ENCODE measurements at regions not wholly inside any gene's neighbourhood (a gene's known extent, or its start where the extent isn't known, plus 50 kb on each side); places are given as distances from the start of the nearest gene placed in this dataset.
"Not testable (repeated sequence)": the region's sequence is repeated elsewhere in the genome, so short reads cannot be mapped to it uniquely, and the experiment has no call there.

DNA sequence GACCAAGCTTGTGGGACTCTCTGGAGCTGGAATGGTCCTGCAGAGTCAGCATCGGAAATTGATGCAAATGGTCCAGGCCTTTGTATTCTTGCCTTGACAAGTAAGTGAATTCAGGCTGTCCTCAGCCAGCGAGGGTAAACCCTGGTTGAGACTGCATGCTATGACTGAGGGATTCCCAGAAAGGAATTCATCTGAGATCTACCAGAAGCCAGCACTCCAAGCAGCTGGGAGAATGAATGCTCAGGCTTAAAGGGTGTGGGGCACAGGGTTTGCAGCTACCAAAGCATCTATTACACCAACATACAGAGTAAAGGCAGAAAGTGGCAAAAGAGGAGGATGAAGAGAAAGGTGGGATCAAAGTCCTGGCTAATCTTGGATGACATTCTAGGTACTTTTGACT lies 257.0 kb upstream of the LYPLAL1 start:
- Histone ChIP-seq H3K4me3 (ENCODE audit: low read length in 3 of 3) (no peak overlapping the region), H3K9me3 (ENCODE audit: control insufficient read depth in 3 of 3, low read length in 3 of 3) (no peaks in the 10 kb centered on the region), H3K27ac (ENCODE audit: low read depth, low read length) (no peak overlapping the region), H3K4me1 (ENCODE audit: control insufficient read depth in 3 of 3, insufficient read depth in 3 of 3, low read length in 3 of 3) (no peaks in the 10 kb centered on the region), H3K9ac (ENCODE audit: low read depth in 1 of 3, low read length in 3 of 3) (no peak overlapping the region), H3K27me3 (ENCODE audit: control insufficient read depth in 3 of 3, insufficient read depth in 3 of 3, low read length in 3 of 3) (no peaks in the 10 kb centered on the region), H3K36me3 (ENCODE audit: control insufficient read depth in 3 of 3, insufficient read depth in 3 of 3, low read length in 3 of 3) (no peaks in the 10 kb centered on the region)

DNA sequence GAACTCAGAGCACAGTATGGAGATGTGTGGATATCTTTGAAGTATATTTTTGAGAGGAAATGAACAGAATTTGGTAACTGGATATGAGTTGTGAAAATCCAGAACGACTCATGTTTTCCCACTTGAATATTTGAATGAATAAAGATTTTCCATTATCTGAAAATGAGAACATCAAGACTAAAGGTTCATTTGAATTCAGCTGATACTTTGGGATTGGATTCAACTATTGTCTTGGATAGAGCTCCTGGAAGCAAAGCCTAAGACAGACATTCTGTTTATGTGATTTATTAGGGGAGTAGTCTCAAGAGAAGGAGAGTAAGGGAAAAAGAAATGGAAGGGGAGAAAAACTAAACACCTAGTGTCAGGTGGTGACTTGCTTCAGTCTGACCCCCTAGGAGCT lies 256.0 kb upstream of the LYPLAL1 start:
- Histone ChIP-seq H3K4me1 (ENCODE audit: control insufficient read depth in 3 of 3, insufficient read depth in 3 of 3, low read length in 3 of 3) (no peaks in the 10 kb centered on the region), H3K27ac (ENCODE audit: low read depth, low read length) (no peak overlapping the region)

DNA sequence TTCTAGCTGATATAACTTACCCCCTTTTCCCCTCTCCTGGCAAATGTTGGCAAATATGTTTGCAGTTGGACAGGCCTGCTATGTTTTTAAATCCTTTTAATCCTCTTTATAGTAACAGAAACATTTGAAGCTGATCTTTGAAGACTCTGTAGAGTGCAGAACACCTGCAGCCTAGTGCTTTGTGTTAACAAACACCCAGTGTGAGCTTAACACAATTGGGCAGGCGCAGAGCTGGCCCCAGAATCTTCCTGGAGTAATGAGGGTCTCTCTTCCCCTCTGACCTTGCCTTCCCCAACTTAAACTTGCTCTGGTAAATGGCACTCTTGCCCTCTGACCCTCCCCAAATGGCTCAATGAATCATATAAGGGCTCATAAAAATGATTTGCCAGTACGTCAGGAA lies 247.9 kb upstream of the LYPLAL1 start:
- Histone ChIP-seq H3K4me3 (ENCODE audit: low read length in 3 of 3) (no peak overlapping the region), H3K9me3 (ENCODE audit: control insufficient read depth in 3 of 3, low read length in 3 of 3) (no peaks in the 10 kb centered on the region), H3K36me3 (ENCODE audit: control insufficient read depth in 3 of 3, insufficient read depth in 3 of 3, low read length in 3 of 3) (no peaks in the 10 kb centered on the region), H3K9ac (ENCODE audit: low read depth in 1 of 3, low read length in 3 of 3) (no peak overlapping the region), H3K4me1 (ENCODE audit: control insufficient read depth in 3 of 3, insufficient read depth in 3 of 3, low read length in 3 of 3) (no peaks in the 10 kb centered on the region), H3K27ac (ENCODE audit: low read depth, low read length) (no peak overlapping the region), H3K27me3 (ENCODE audit: control insufficient read depth in 3 of 3, insufficient read depth in 3 of 3, low read length in 3 of 3) (no peaks in the 10 kb centered on the region)

More for the DNA sequence above, 256.0 kb upstream of the LYPLAL1 start:
- H3K4me3 ChIP-seq (ENCODE audit: low read length in 3 of 3), result no peak overlapping the region
- H3K9ac ChIP-seq (ENCODE audit: low read depth in 1 of 3, low read length in 3 of 3), result no peak overlapping the region
- H3K36me3 ChIP-seq (ENCODE audit: control insufficient read depth in 3 of 3, insufficient read depth in 3 of 3, low read length in 3 of 3), result no peaks in the 10 kb centered on the region
- H3K27me3 ChIP-seq (ENCODE audit: control insufficient read depth in 3 of 3, insufficient read depth in 3 of 3, low read length in 3 of 3), result no peaks in the 10 kb centered on the region
- no peaks in the 10 kb centered on the region for H3K9me3 ChIP-seq (ENCODE audit: control insufficient read depth in 3 of 3, low read length in 3 of 3)

DNA sequence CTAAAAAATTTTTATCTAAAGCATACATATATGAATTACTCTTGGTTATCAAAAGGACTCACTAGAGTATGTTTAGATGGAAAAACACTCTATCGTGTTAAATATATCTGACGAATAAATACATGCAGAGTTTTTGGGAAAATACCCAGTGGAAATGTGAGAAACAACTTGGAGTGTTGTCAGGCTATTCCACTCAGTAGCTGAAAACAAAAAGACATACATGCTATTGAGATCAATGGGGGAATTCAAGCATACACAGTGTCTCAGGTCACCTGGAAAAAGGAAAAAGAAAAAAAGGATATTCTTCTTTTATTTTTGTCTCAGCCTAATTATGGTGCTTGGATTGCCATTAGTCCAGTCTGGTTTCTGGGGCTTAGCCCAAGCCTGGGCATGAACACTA lies 247.0 kb upstream of the LYPLAL1 start:
- no peak overlapping the region for H3K4me3 ChIP-seq (ENCODE audit: low read length in 3 of 3)
- no peaks in the 10 kb centered on the region for H3K4me1 ChIP-seq (ENCODE audit: control insufficient read depth in 3 of 3, insufficient read depth in 3 of 3, low read length in 3 of 3)

DNA sequence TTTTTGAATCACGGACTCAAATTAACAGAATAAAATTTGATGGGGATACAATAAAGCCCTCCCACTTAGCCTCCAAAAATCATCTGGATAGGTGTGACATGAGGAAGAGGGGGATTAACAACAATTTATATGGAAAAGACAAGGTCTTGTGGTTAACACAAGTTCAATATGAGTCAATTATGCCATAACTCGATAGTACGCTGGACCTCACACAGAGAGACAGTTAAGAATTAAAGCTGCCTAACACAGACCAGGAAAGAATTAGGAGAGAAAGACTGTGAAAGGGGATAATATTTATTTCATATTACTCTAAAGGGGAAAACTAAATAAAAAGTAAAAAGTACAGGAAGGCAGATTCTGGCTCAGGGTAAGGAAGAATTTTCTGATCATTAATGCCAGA lies 243.7 kb upstream of the LYPLAL1 start:
- no peak overlapping the region for H3K9ac ChIP-seq (ENCODE audit: low read depth in 1 of 3, low read length in 3 of 3)
- no peak overlapping the region for H3K27ac ChIP-seq (ENCODE audit: low read depth, low read length)
- no peaks in the 10 kb centered on the region for H3K9me3 ChIP-seq (ENCODE audit: control insufficient read depth in 3 of 3, low read length in 3 of 3)
- no peaks in the 10 kb centered on the region for H3K27me3 ChIP-seq (ENCODE audit: control insufficient read depth in 3 of 3, insufficient read depth in 3 of 3, low read length in 3 of 3)
- no peak overlapping the region for H3K4me3 ChIP-seq (ENCODE audit: low read length in 3 of 3)
- no peaks in the 10 kb centered on the region for H3K36me3 ChIP-seq (ENCODE audit: control insufficient read depth in 3 of 3, insufficient read depth in 3 of 3, low read length in 3 of 3)
- H3K4me1 ChIP-seq (ENCODE audit: control insufficient read depth in 3 of 3, insufficient read depth in 3 of 3, low read length in 3 of 3), result no peaks in the 10 kb centered on the region

More for the DNA sequence above, 247.0 kb upstream of the LYPLAL1 start:
- no peak overlapping the region for H3K9ac ChIP-seq (ENCODE audit: low read depth in 1 of 3, low read length in 3 of 3)
- H3K36me3 ChIP-seq (ENCODE audit: control insufficient read depth in 3 of 3, insufficient read depth in 3 of 3, low read length in 3 of 3), result no peaks in the 10 kb centered on the region
- H3K9me3 ChIP-seq (ENCODE audit: control insufficient read depth in 3 of 3, low read length in 3 of 3), result no peaks in the 10 kb centered on the region
- no peaks in the 10 kb centered on the region for H3K27me3 ChIP-seq (ENCODE audit: control insufficient read depth in 3 of 3, insufficient read depth in 3 of 3, low read length in 3 of 3)
- no peak overlapping the region for H3K27ac ChIP-seq (ENCODE audit: low read depth, low read length)

DNA sequence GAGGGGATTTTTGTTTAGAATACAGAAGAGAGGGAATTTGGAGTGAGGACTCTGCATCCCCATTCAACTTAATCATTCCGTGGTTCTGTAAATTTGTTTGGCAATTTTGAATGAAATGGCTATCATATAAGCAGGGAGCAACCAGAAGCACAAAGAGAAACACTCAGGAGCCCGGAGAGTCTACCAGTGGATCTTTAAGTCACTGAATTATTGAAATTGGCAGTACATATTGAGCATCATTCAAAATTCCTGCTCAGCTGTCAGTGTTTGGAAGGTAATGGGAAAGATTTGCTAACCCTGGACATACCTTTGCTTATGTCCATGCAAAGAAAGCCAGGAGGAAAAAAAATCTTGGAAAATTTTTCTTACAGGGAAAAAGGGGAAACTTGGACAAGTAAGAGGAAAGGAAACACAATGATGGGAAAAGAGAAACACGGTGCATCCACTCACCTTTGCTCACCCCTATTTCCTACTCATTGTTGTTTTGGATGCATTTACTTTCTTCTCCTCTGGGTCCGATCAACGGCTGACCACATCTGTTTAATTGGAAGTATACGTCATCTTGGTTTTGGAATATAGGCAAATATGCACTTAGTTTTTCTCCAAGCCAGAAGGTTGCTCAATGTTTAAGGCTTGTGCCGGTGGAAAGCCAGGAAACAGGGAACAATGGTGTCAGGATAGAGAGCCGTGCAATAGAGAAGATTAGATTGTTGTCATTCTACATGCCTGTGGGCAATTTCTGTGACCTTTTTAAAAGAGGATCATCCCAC lies 243.0 kb upstream of the LYPLAL1 start:
- Histone ChIP-seq H3K9me3 (ENCODE audit: control insufficient read depth in 3 of 3, low read length in 3 of 3) (no peaks in the 10 kb centered on the region), H3K4me3 (ENCODE audit: low read length in 3 of 3) (no peak overlapping the region), H3K27ac (ENCODE audit: low read depth, low read length) (no peak overlapping the region)

DNA sequence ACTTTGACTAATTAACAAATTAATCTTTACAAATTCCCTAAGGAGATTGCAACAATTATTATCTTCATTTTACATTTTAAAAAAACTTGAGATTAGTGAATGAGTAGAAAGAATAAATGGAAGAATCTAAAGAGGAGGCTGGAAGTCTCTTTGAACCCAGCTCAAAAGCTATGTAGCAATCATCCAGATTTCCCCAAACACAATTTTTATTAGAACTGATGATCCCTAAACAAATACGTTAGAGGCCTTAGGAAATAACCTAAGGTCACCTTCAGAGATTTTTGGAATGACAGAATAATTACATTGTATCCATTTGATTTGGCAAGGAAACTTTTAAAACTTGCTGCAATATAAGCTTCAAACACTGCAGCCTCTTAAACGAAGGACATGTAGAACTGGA lies 242.4 kb upstream of the LYPLAL1 start:
- Histone ChIP-seq H3K9ac (ENCODE audit: low read depth in 1 of 3, low read length in 3 of 3) (no peak overlapping the region), H3K36me3 (ENCODE audit: control insufficient read depth in 3 of 3, insufficient read depth in 3 of 3, low read length in 3 of 3) (no peaks in the 10 kb centered on the region), H3K9me3 (ENCODE audit: control insufficient read depth in 3 of 3, low read length in 3 of 3) (no peaks in the 10 kb centered on the region), H3K4me1 (ENCODE audit: control insufficient read depth in 3 of 3, insufficient read depth in 3 of 3, low read length in 3 of 3) (no peaks in the 10 kb centered on the region), H3K27me3 (ENCODE audit: control insufficient read depth in 3 of 3, insufficient read depth in 3 of 3, low read length in 3 of 3) (no peaks in the 10 kb centered on the region), H3K27ac (ENCODE audit: low read depth, low read length) (no peak overlapping the region), H3K4me3 (ENCODE audit: low read length in 3 of 3) (no peak overlapping the region)

More for the DNA sequence above, 243.0 kb upstream of the LYPLAL1 start:
- no peaks in the 10 kb centered on the region for H3K4me1 ChIP-seq (ENCODE audit: control insufficient read depth in 3 of 3, insufficient read depth in 3 of 3, low read length in 3 of 3)
- no peaks in the 10 kb centered on the region for H3K36me3 ChIP-seq (ENCODE audit: control insufficient read depth in 3 of 3, insufficient read depth in 3 of 3, low read length in 3 of 3)
- H3K9ac ChIP-seq (ENCODE audit: low read depth in 1 of 3, low read length in 3 of 3), result no peak overlapping the region
- no peaks in the 10 kb centered on the region for H3K27me3 ChIP-seq (ENCODE audit: control insufficient read depth in 3 of 3, insufficient read depth in 3 of 3, low read length in 3 of 3)

DNA sequence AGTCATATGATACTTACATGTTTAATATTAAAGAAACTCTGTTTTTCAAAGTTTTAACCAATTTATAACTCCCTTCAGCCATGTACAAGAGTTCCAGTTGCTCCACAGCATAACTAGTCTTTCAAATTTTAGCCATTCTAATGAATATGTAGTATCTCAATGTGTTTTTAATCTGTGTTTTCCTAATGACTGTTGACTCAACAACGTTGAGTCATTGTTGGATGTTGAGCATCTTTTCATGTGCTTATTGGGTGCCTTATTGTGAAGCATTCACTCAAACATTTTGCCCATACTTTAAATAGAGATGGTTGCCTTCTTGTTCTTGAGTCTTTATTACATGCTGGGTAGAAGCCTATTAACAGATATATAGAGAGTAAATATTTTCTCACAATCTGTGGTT lies 240.2 kb upstream of the LYPLAL1 start:
- Histone ChIP-seq H3K4me1 (ENCODE audit: control insufficient read depth in 3 of 3, insufficient read depth in 3 of 3, low read length in 3 of 3) (no peaks in the 10 kb centered on the region), H3K27ac (ENCODE audit: low read depth, low read length) (no peak overlapping the region), H3K9me3 (ENCODE audit: control insufficient read depth in 3 of 3, low read length in 3 of 3) (no peaks in the 10 kb centered on the region), H3K36me3 (ENCODE audit: control insufficient read depth in 3 of 3, insufficient read depth in 3 of 3, low read length in 3 of 3) (no peaks in the 10 kb centered on the region), H3K9ac (ENCODE audit: low read depth in 1 of 3, low read length in 3 of 3) (no peak overlapping the region), H3K4me3 (ENCODE audit: low read length in 3 of 3) (no peak overlapping the region), H3K27me3 (ENCODE audit: control insufficient read depth in 3 of 3, insufficient read depth in 3 of 3, low read length in 3 of 3) (no peaks in the 10 kb centered on the region)

DNA sequence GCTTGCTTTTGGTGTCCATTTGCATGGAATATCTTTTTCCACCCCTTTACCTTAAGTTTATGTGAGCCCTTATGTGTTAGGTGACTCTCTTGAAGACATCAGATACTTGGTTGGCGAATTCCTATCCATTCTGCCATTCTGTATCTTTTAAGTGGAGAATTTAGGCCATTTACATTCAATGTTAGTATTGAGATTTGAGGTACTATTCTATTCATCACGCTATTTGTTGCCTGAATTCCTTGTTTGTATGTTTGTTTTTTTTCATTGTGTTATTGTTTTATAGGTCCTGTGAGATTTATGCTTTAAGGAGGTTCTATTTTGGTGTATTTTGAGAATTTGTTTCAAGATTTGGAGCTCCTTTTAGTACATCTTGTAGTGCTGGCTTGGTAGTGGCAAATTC lies 238.3 kb upstream of the LYPLAL1 start:
- H3K4me1 ChIP-seq (ENCODE audit: control insufficient read depth in 3 of 3, insufficient read depth in 3 of 3, low read length in 3 of 3); H3K27me3 ChIP-seq (ENCODE audit: control insufficient read depth in 3 of 3, insufficient read depth in 3 of 3, low read length in 3 of 3); H3K36me3 ChIP-seq (ENCODE audit: control insufficient read depth in 3 of 3, insufficient read depth in 3 of 3, low read length in 3 of 3); H3K27ac ChIP-seq (ENCODE audit: low read depth, low read length); H3K9ac ChIP-seq (ENCODE audit: low read depth in 1 of 3, low read length in 3 of 3); H3K9me3 ChIP-seq (ENCODE audit: control insufficient read depth in 3 of 3, low read length in 3 of 3); H3K4me3 ChIP-seq (ENCODE audit: low read length in 3 of 3): not testable (repeated sequence)

DNA sequence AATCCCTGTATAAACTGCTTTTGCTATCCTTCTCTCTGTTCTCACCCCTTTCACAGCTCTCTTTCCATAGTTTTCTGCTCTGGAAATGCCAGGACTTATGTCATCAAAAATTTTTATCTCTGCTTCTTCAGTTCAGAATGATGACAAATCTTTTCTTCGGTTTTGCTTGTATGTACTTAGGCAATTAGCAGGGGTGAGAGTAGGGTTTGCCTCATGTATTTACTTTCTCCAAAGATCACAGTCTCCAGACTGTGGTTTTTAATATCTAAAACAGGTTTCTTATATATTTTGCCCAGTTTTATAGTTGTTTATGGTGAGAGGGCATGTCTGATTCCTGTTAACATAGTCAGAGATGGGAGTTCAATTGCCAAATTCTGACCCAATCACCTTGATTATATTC lies 235.4 kb upstream of the LYPLAL1 start:
- Histone ChIP-seq H3K9me3 (ENCODE audit: control insufficient read depth in 3 of 3, low read length in 3 of 3) (peaks cover 0 to 2% (median 0%) of the 10 kb centered on the region in 3 donors), H3K27ac (ENCODE audit: low read depth, low read length) (no peak overlapping the region), H3K4me3 (ENCODE audit: low read length in 3 of 3) (no peak overlapping the region), H3K9ac (ENCODE audit: low read depth in 1 of 3, low read length in 3 of 3) (no peak overlapping the region), H3K36me3 (ENCODE audit: control insufficient read depth in 3 of 3, insufficient read depth in 3 of 3, low read length in 3 of 3) (no peaks in the 10 kb centered on the region), H3K27me3 (ENCODE audit: control insufficient read depth in 3 of 3, insufficient read depth in 3 of 3, low read length in 3 of 3) (no peaks in the 10 kb centered on the region), H3K4me1 (ENCODE audit: control insufficient read depth in 3 of 3, insufficient read depth in 3 of 3, low read length in 3 of 3) (no peaks in the 10 kb centered on the region)

Data from skeletal muscle tissue (tissue), 3 donors.